ENCODE measurements at regions not wholly inside any gene's neighbourhood (a gene's known extent, or its start where the extent isn't known, plus 50 kb on each side); places are given as distances from the start of the nearest gene placed in this dataset.

- DNase-seq = peak; percentile 81
Observed at GRCh38 chr13:99436686-99437416, 64.4 kb upstream of the TM9SF2 start.

DNA sequence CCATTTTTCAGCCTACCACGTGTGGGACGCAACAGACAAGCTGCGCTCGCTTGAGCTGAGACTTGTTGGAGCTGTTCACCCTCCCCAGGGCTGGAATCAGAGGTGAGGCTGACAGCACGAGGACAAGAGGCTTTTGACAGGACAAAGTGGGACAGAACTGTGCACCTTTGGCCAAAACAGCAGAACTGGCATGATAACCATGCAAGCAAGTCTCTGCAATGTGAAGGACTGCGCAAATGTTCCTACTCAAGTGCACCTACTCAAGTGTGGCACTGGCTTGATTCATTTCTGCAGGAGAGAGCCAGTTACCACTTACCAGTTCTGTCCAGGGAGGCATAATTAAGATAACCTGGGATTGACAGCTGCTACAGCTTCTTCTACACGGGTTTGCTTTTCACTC, 62.2 kb upstream of the TM9SF2 start:
- DNase-seq = no peak

DNA sequence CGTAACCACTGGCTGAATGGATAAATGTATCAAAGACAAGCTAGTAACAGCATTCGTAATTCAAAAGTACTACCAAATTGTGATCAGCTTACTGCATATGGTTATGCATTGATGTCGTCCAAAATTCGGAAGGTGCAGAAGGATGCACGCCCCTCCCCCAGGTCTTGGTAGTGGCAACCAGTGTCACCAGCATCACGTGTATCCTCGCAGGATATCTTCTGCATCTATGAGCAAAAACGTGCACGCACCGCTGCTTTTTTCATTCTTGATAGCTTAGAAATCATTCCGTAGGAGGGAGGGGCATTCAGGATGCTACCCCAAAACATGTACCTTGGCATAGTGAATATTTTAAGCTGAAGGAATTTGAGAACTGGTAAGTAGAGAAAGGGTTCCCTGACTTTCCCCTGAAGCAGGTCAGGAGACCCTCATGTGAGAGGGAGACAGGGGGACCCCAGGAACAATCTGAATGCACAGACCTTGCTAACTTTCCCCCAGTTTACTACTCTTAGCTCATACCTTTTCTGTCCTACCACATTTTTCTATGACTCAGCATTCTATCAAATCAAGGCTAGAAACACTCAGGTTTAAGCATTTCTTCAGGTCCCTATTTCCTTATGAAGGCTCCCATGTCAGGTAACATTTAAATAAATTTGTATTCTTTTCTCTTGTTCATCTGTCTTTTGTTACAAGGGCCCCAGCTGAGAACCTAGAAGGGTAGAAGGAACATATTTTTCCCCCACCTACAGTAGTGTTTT, 61.2 kb upstream of the TM9SF2 start:
- DNase-seq = no peak

DNA sequence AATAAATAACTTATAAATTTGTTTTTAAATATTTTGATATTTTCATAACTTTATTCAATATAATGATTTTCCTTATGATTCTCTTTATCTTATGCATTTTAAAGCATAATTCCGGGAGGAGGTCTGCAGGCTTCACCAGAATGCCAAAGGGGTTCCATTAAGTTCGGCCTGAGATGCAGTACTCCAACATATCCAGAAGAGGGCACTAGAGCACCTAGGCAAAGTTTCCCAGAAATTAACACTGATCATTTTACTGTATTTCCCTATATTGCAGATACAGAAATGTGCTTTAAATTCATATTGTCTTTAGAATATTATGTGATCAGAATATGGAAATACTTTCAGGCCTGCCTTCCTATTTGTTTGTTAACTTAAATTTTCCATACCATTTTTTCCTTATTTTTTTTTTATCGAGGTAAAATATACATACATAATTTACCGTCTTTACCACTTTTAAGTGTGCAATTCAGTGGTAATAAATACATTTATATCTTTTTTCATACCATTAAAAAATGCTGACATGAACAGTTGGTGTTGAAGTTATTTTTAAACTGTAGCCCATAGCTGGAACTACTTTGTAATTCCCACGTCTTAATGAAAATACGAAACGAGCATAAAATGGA, 58.9 kb upstream of the TM9SF2 start:
- peak; percentile 40 for DNase-seq

- no peak for DNase-seq
Observed at GRCh38 chr13:99446242-99446641, 55.0 kb upstream of the TM9SF2 start.

- no peak for DNase-seq
Observed at GRCh38 chr13:99448546-99448945, 52.7 kb upstream of the TM9SF2 start.

DNA sequence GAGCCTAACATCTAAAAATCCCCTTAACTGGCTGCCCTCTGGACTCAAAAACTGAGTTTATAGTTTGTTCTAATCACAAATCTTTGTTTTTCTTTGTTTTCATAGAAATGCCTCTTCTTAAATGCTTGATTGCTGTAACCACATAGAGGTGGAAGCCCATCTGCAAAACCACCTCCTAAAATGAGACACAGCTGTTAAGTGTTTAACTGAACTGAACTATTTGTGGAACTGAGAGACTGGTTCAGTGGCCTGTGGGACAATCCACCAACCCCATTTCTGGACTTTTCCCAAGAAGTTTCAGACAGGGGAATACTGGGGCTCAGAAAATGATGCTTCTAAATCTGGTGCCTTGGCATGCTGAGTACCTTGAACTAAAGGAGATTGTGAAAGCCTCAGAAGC, 50.9 kb upstream of the TM9SF2 start:
- no peak for DNase-seq

Data from NCI-H1436 (cell line).